Activated naive CD8-positive, alpha-beta T cell treated with anti-CD3 and anti-CD28 coated beads for 36 hours (primary cell): ENCODE measurements at regions not wholly inside any gene's neighbourhood (a gene's known extent, or its start where the extent isn't known, plus 50 kb on each side); places are given as distances from the start of the nearest gene placed in this dataset.

Experiments
- DNase-seq: peaks from one replicate; pipeline ENCODE4 v3.0.0; 2021
- H3K27ac Mint-ChIP-seq: one replicate; pipeline ENCODE4 v1.8.0; 2022; ENCODE audit warnings: mild to moderate bottlenecking, moderate library complexity, mixed read lengths
- H3K27me3 Mint-ChIP-seq: one replicate; pipeline ENCODE4 v1.8.0; 2022; ENCODE audit warnings: mild to moderate bottlenecking, mixed read lengths
- H3K36me3 Mint-ChIP-seq: one replicate; pipeline ENCODE4 v1.8.0; 2021; ENCODE audit warnings: mild to moderate bottlenecking, mixed read lengths
- H3K4me1 Mint-ChIP-seq: one replicate; pipeline ENCODE4 v1.8.0; 2021; ENCODE audit warnings: mixed read lengths
- H3K4me3 Mint-ChIP-seq: one replicate; pipeline ENCODE4 v1.8.0; 2022; ENCODE audit warnings: mild to moderate bottlenecking, moderate library complexity, mixed read lengths
- H3K9me3 Mint-ChIP-seq: one replicate; pipeline ENCODE4 v1.8.0; 2022; ENCODE audit warnings: mixed read lengths

GRCh38 chr6:132244744-132245143 is 156.5 kb downstream of the MOXD1 start:
- Mint-ChIP-seq H3K36me3 (no peaks in the 10 kb centered on the region), H3K9me3 (no peaks in the 10 kb centered on the region), H3K27me3 (peaks cover 19% of the 10 kb centered on the region), H3K4me3 (no peak overlapping the region), H3K27ac (no peak overlapping the region), H3K4me1 (no peaks in the 10 kb centered on the region)
- DNase-seq: no peak

- no peaks in the 10 kb centered on the region for H3K4me1 Mint-ChIP-seq
- no peak overlapping the region for H3K27ac Mint-ChIP-seq
- no peaks in the 10 kb centered on the region for H3K36me3 Mint-ChIP-seq
- peaks cover 4% of the 10 kb centered on the region for H3K27me3 Mint-ChIP-seq
- no peaks in the 10 kb centered on the region for H3K9me3 Mint-ChIP-seq
- no peak for DNase-seq
- no peak overlapping the region for H3K4me3 Mint-ChIP-seq
Measured at GRCh38 chr6:132236744-132237143, 164.5 kb downstream of the MOXD1 start.

- H3K36me3 Mint-ChIP-seq: no peaks in the 10 kb centered on the region
- H3K4me3 Mint-ChIP-seq: no peak overlapping the region
- no peaks in the 10 kb centered on the region for H3K9me3 Mint-ChIP-seq
- no peaks in the 10 kb centered on the region for H3K4me1 Mint-ChIP-seq
- no peak overlapping the region for H3K27ac Mint-ChIP-seq
- H3K27me3 Mint-ChIP-seq: peaks cover 4% of the 10 kb centered on the region
- DNase-seq: no peak
Measured at GRCh38 chr6:132236281-132236680, 165.0 kb downstream of the MOXD1 start.

- Mint-ChIP-seq H3K27ac (no peak overlapping the region), H3K27me3 (peaks cover 4% of the 10 kb centered on the region), H3K36me3 (no peaks in the 10 kb centered on the region), H3K9me3 (no peaks in the 10 kb centered on the region), H3K4me1 (no peaks in the 10 kb centered on the region), H3K4me3 (no peak overlapping the region)
- no peak for DNase-seq
Measured at GRCh38 chr6:132235596-132236280, 165.5 kb downstream of the MOXD1 start.

GRCh38 chr6:132234356-132234755 is 166.9 kb downstream of the MOXD1 start:
- no peak overlapping the region for H3K4me3 Mint-ChIP-seq
- DNase-seq: no peak
- no peaks in the 10 kb centered on the region for H3K36me3 Mint-ChIP-seq
- H3K27me3 Mint-ChIP-seq: no peaks in the 10 kb centered on the region
- H3K27ac Mint-ChIP-seq: no peak overlapping the region
- no peaks in the 10 kb centered on the region for H3K4me1 Mint-ChIP-seq
- H3K9me3 Mint-ChIP-seq: no peaks in the 10 kb centered on the region

- Mint-ChIP-seq H3K36me3 (no peaks in the 10 kb centered on the region), H3K27ac (no peak overlapping the region), H3K4me1 (no peaks in the 10 kb centered on the region), H3K27me3 (no peaks in the 10 kb centered on the region), H3K4me3 (no peak overlapping the region), H3K9me3 (no peaks in the 10 kb centered on the region)
- no peak for DNase-seq
Measured at GRCh38 chr6:132231121-132231884, 170.0 kb downstream of the MOXD1 start.

- no peaks in the 10 kb centered on the region for H3K4me1 Mint-ChIP-seq
- no peak for DNase-seq
- H3K36me3 Mint-ChIP-seq: no peaks in the 10 kb centered on the region
- no peak overlapping the region for H3K4me3 Mint-ChIP-seq
- no peak overlapping the region for H3K27ac Mint-ChIP-seq
- H3K9me3 Mint-ChIP-seq: peaks cover 10% of the 10 kb centered on the region
- no peaks in the 10 kb centered on the region for H3K27me3 Mint-ChIP-seq
Measured at GRCh38 chr6:132228894-132229293, 172.4 kb downstream of the MOXD1 start.

- H3K9me3 Mint-ChIP-seq: peaks cover 10% of the 10 kb centered on the region
- H3K4me3 Mint-ChIP-seq: no peak overlapping the region
- H3K27ac Mint-ChIP-seq: no peak overlapping the region
- H3K36me3 Mint-ChIP-seq: no peaks in the 10 kb centered on the region
- no peaks in the 10 kb centered on the region for H3K4me1 Mint-ChIP-seq
- H3K27me3 Mint-ChIP-seq: no peaks in the 10 kb centered on the region
- no peak for DNase-seq
Measured at GRCh38 chr6:132227904-132228303, 173.4 kb downstream of the MOXD1 start.

- no peak for DNase-seq
- no peak overlapping the region for H3K27ac Mint-ChIP-seq
- H3K4me1 Mint-ChIP-seq: no peaks in the 10 kb centered on the region
- H3K36me3 Mint-ChIP-seq: no peaks in the 10 kb centered on the region
- peaks cover 10% of the 10 kb centered on the region for H3K9me3 Mint-ChIP-seq
- no peak overlapping the region for H3K4me3 Mint-ChIP-seq
- no peaks in the 10 kb centered on the region for H3K27me3 Mint-ChIP-seq
Measured at GRCh38 chr6:132224943-132225342, 176.3 kb downstream of the MOXD1 start.

GRCh38 chr6:132220800-132221199 is 180.5 kb downstream of the MOXD1 start:
- Mint-ChIP-seq H3K4me1 (no peaks in the 10 kb centered on the region), H3K36me3 (no peaks in the 10 kb centered on the region), H3K4me3 (no peak overlapping the region), H3K27me3 (peaks cover 4% of the 10 kb centered on the region), H3K27ac (no peak overlapping the region), H3K9me3 (peaks cover 6% of the 10 kb centered on the region)
- DNase-seq: no peak

GRCh38 chr6:132219901-132220300 is 181.4 kb downstream of the MOXD1 start:
- Mint-ChIP-seq H3K36me3 (no peaks in the 10 kb centered on the region), H3K27me3 (peaks cover 7% of the 10 kb centered on the region), H3K4me3 (no peak overlapping the region), H3K9me3 (peaks cover 5% of the 10 kb centered on the region), H3K4me1 (no peaks in the 10 kb centered on the region), H3K27ac (no peak overlapping the region)
- DNase-seq: no peak

GRCh38 chr6:132218059-132218696 is 183.1 kb downstream of the MOXD1 start:
- no peaks in the 10 kb centered on the region for H3K4me1 Mint-ChIP-seq
- H3K36me3 Mint-ChIP-seq: no peaks in the 10 kb centered on the region
- no peak overlapping the region for H3K4me3 Mint-ChIP-seq
- no peaks in the 10 kb centered on the region for H3K9me3 Mint-ChIP-seq
- DNase-seq: no peak
- peaks cover 8% of the 10 kb centered on the region for H3K27me3 Mint-ChIP-seq
- no peak overlapping the region for H3K27ac Mint-ChIP-seq

- Mint-ChIP-seq H3K4me3 (no peak overlapping the region), H3K9me3 (no peaks in the 10 kb centered on the region), H3K27me3 (peaks cover 8% of the 10 kb centered on the region), H3K27ac (no peak overlapping the region), H3K36me3 (no peaks in the 10 kb centered on the region), H3K4me1 (no peaks in the 10 kb centered on the region)
- no peak for DNase-seq
Measured at GRCh38 chr6:132215805-132216204, 185.5 kb downstream of the MOXD1 start.

- Mint-ChIP-seq H3K27ac (no peak overlapping the region), H3K4me3 (no peak overlapping the region), H3K4me1 (no peaks in the 10 kb centered on the region), H3K9me3 (no peaks in the 10 kb centered on the region), H3K36me3 (no peaks in the 10 kb centered on the region), H3K27me3 (peaks cover 8% of the 10 kb centered on the region)
- no peak for DNase-seq
Measured at GRCh38 chr6:132214716-132215115, 186.6 kb downstream of the MOXD1 start.

GRCh38 chr6:132213732-132214131 is 187.5 kb downstream of the MOXD1 start:
- Mint-ChIP-seq H3K36me3 (no peaks in the 10 kb centered on the region), H3K4me1 (no peaks in the 10 kb centered on the region), H3K27me3 (peaks cover 8% of the 10 kb centered on the region), H3K9me3 (no peaks in the 10 kb centered on the region), H3K27ac (no peak overlapping the region), H3K4me3 (no peak overlapping the region)
- DNase-seq: no peak
